ENCODE measurements at regions not wholly inside any gene's neighbourhood (a gene's known extent, or its start where the extent isn't known, plus 50 kb on each side); places are given as distances from the start of the nearest gene placed in this dataset.

- DNase-seq (ENCODE audit: low spot score), result no peak
Observed at GRCh38 chr10:120983721-120984120, 132.6 kb downstream of the WDR11 start.

GRCh38 chr10:120984221-120984620 is 133.1 kb downstream of the WDR11 start:
- DNase-seq (ENCODE audit: low spot score), result no peak

GRCh38 chr10:120987359-120987758 is 136.2 kb downstream of the WDR11 start:
- no peak for DNase-seq (ENCODE audit: low spot score)

GRCh38 chr10:120988751-120989150 is 137.6 kb downstream of the WDR11 start:
- DNase-seq (ENCODE audit: low spot score), result no peak

GRCh38 chr10:120989279-120989678 is 138.1 kb downstream of the WDR11 start:
- DNase-seq (ENCODE audit: low spot score), result no peak

- no peak for DNase-seq (ENCODE audit: low spot score)
Observed at GRCh38 chr10:120989996-120990598, 138.9 kb downstream of the WDR11 start.

- DNase-seq (ENCODE audit: low spot score), result no peak
Observed at GRCh38 chr10:120990831-120991230, 139.7 kb downstream of the WDR11 start.

GRCh38 chr10:120993089-120993488 is 141.9 kb downstream of the WDR11 start:
- DNase-seq (ENCODE audit: low spot score), result no peak

- DNase-seq (ENCODE audit: low spot score), result no peak
Observed at GRCh38 chr10:120995768-120996167, 144.6 kb downstream of the WDR11 start.

GRCh38 chr10:120996456-120997034 is 145.4 kb downstream of the WDR11 start:
- no peak for DNase-seq (ENCODE audit: low spot score)

GRCh38 chr10:120997313-120997712 is 146.2 kb downstream of the WDR11 start:
- no peak for DNase-seq (ENCODE audit: low spot score)

GRCh38 chr10:120997756-120998155 is 146.6 kb downstream of the WDR11 start:
- no peak for DNase-seq (ENCODE audit: low spot score)

GRCh38 chr10:120998251-120998650 is 147.1 kb downstream of the WDR11 start:
- no peak for DNase-seq (ENCODE audit: low spot score)

- DNase-seq (ENCODE audit: low spot score), result no peak
Observed at GRCh38 chr10:120998782-120999285, 147.7 kb downstream of the WDR11 start.

GRCh38 chr10:120999868-121000267 is 148.7 kb downstream of the WDR11 start:
- DNase-seq (ENCODE audit: low spot score), result no peak

GRCh38 chr10:121002586-121003205 is 151.5 kb downstream of the WDR11 start:
- no peak for DNase-seq (ENCODE audit: low spot score)

- no peak for DNase-seq (ENCODE audit: low spot score)
Observed at GRCh38 chr10:121005948-121006587, 154.9 kb downstream of the WDR11 start.

- DNase-seq (ENCODE audit: low spot score), result no peak
Observed at GRCh38 chr10:121007264-121007663, 156.1 kb downstream of the WDR11 start.

GRCh38 chr10:121015916-121016315 is 164.8 kb downstream of the WDR11 start:
- no peak for DNase-seq (ENCODE audit: low spot score)

- DNase-seq (ENCODE audit: low spot score), result no peak
Observed at GRCh38 chr10:121024905-121025584, 173.9 kb downstream of the WDR11 start.

- DNase-seq (ENCODE audit: low spot score), result no peak
Observed at GRCh38 chr10:121025731-121026130, 174.6 kb downstream of the WDR11 start.

GRCh38 chr10:121027371-121027770 is 176.2 kb downstream of the WDR11 start:
- no peak for DNase-seq (ENCODE audit: low spot score)
